ENCODE measurements at regions not wholly inside any gene's neighbourhood (a gene's known extent, or its start where the extent isn't known, plus 50 kb on each side); places are given as distances from the start of the nearest gene placed in this dataset.

DNA sequence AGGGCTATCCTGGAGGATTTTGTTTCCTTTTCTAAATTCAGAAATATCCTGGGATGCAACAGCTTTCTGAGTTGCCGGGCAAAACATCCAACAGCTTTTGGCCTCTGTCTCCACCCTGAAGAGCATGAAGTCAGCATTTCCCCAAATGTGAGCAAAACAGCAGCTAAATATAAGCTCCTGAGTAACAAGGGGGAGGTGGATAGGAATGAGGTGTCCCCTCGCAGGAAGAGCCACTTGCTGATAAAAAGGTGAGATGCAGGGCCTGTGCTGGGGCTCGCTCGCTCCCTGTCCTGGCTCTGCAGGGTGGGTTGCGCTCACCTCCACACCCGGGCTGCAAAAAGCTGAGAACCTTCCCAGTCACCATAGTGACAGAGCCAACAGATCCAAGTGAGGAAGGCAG is 264.3 kb downstream of the ZEB1 start:
- DNase-seq (ENCODE audit: low read depth) = no peak

DNA sequence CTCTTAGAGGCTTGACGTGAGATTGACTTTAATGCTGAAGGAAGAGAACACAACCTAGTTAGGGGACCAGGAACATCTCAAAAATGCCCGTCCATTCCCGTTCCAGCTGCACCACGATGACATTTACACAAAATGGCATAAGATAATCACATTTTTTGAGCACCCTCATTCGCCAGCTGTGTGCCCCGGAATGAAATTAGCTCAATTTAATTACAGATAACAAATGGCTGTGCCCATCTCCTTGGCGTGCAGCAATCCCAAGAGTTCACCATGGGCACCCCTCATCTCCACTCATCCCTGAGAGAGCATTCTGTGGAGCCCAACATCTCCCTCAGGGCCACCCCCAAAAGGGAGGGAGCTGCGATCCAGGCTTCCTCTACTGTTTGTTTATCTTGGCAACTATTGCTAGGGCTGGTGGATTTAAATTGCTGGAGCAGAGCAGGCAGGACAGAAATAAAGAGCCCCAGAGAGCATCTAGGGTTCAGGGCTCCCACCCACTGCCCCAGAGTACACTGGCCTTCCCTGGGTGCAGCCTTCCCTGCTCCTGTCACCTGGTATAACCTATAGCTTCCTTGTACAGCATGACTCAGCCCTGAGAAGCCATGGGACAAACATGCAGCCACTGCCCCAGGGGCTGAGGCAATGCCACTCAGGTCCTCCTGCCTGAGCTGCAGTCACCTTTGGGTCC is 263.5 kb downstream of the ZEB1 start:
- peak; percentile 10 for DNase-seq (ENCODE audit: low read depth)

- no peak for DNase-seq (ENCODE audit: low read depth)
Measured at GRCh38 chr10:31581741-31582323, 262.8 kb downstream of the ZEB1 start.

DNA sequence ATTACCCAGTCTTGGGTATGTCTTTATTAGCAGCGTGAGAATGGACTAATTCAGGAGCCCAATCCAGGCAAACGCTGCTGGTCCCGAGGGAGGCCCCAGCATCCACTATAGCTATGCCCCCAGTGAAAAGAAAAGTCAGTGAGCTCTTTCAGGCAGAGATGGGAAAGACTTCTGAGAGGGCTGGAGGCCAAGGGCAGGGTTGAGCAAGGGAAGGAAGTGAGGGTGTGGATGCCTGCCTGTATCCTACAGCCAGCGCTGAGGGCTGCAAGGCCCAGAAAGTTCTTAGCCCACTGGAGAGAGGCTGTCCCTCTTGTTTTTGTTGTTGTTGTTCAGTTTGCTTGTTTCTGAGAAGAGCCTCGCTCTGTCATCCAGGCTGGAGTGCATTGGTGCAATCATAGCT is 261.6 kb downstream of the ZEB1 start:
- DNase-seq (ENCODE audit: low read depth) = no peak
